Keratinocyte (primary cell): ENCODE measurements at regions not wholly inside any gene's neighbourhood (a gene's known extent, or its start where the extent isn't known, plus 50 kb on each side); places are given as distances from the start of the nearest gene placed in this dataset.
A peak's percentile ranks its signal among the peaks of the same experiment; 100 is the strongest.

Source experiments
- DNase-seq: peaks from one replicate; pipeline ENCODE4 v3.0.0-alpha.2; 2011; ENCODE audit warnings: low read depth, missing footprints, low spot score
- FAIRE-seq: peaks from 2 replicates; lab custom pipeline; 2011; peaks lifted over from hg19 to GRCh38; lab: Jason Lieb, UNC
- H2AFZ ChIP-seq: 2 replicates; pipeline ENCODE4 v1.6.0; 2012; ENCODE audit warnings: low read length, control low read depth, inconsistent platforms; ENCODE audit not compliant: control insufficient read depth
- H3K27ac ChIP-seq: 2 replicates; pipeline ENCODE4 v1.5.1; 2011; ENCODE audit warnings: low read length; ENCODE audit not compliant: control insufficient read depth, insufficient read depth
- H3K27me3 ChIP-seq: 3 replicates; pipeline ENCODE4 v1.6.0; 2011; ENCODE audit warnings: low read length; ENCODE audit not compliant: control insufficient read depth, insufficient read depth; ENCODE audit errors: extremely low read depth
- H3K36me3 ChIP-seq, 2 experiments: 2 replicates in 1 of 2; 3 replicates in 1 of 2; pipeline ENCODE4 v1.5.1; 2011; ENCODE audit warnings: low read length in 2 of 2, mild to moderate bottlenecking in 1 of 2; ENCODE audit not compliant: control insufficient read depth in 2 of 2, insufficient read depth in 2 of 2; ENCODE audit errors: extremely low read depth in 1 of 2
- H3K4me1 ChIP-seq: 3 replicates; pipeline ENCODE4 v1.5.1; 2011; ENCODE audit warnings: low read length; ENCODE audit not compliant: control insufficient read depth, insufficient read depth; ENCODE audit errors: extremely low read depth
- H3K4me2 ChIP-seq: 3 replicates; pipeline ENCODE4 v1.6.0; 2011; ENCODE audit warnings: low read depth, low read length; ENCODE audit not compliant: control insufficient read depth, insufficient read depth; ENCODE audit errors: extremely low read depth
- H3K4me3 ChIP-seq, 3 experiments: fragments of 200-600 bp in 1 of 3; sonication (generic) in 1 of 3; 2 replicates in 2 of 3; 3 replicates in 1 of 3; pipeline ENCODE4 v1.5.1; 2011 to 2016; ENCODE audit warnings: low read length in 3 of 3, mild to moderate bottlenecking in 3 of 3, control low read depth in 2 of 3, inconsistent platforms in 1 of 3, low read depth in 1 of 3, mixed read lengths in 1 of 3, mixed run types in 1 of 3, moderate library complexity in 1 of 3; ENCODE audit not compliant: control insufficient read depth in 2 of 3, insufficient read depth in 2 of 3; ENCODE audit errors: extremely low read depth in 1 of 3
- H3K79me2 ChIP-seq: 2 replicates; pipeline ENCODE4 v1.6.0; 2012; ENCODE audit warnings: low read length; ENCODE audit not compliant: control insufficient read depth, insufficient read depth
- H3K9ac ChIP-seq: 3 replicates; pipeline ENCODE4 v1.6.0; 2011; ENCODE audit warnings: low read length; ENCODE audit not compliant: control insufficient read depth, insufficient read depth; ENCODE audit errors: extremely low read depth
- H3K9me1 ChIP-seq: 3 replicates; pipeline ENCODE4 v1.6.0; 2011; ENCODE audit warnings: low read length; ENCODE audit not compliant: control insufficient read depth, insufficient read depth; ENCODE audit errors: extremely low read depth
- H3K9me3 ChIP-seq: 2 replicates; pipeline ENCODE4 v1.5.1; 2012; ENCODE audit warnings: low read depth, low read length; ENCODE audit not compliant: control insufficient read depth
- H4K20me1 ChIP-seq: 3 replicates; pipeline ENCODE4 v1.6.0; 2011; ENCODE audit warnings: low read length; ENCODE audit not compliant: control insufficient read depth, insufficient read depth; ENCODE audit errors: extremely low read depth
- CTCF ChIP-seq, 3 experiments: IDR thresholded peaks in 1 of 3; conservative IDR thresholded peaks in 1 of 3; optimal IDR thresholded peaks in 1 of 3; 2 replicates in 2 of 3; 3 replicates in 1 of 3; pipeline versions ENCODE3 to v1.5.1; 2011; ENCODE audit warnings: low read length in 3 of 3, mild to moderate bottlenecking in 3 of 3, moderate library complexity in 2 of 3, control low read depth in 1 of 3, inconsistent platforms in 1 of 3; ENCODE audit not compliant: insufficient read depth in 2 of 3; ENCODE audit errors: extremely low read depth in 1 of 3
- EZH2 ChIP-seq: IDR thresholded peaks from one replicate; pipeline ENCODE4 v1.6.1; 2012; ENCODE audit warnings: inconsistent platforms, mild to moderate bottlenecking, low read length, moderate library complexity
- dilution Hi-C: fragments of 300-500 bp; cut with MboI; formaldehyde crosslinking; loops from one replicate; pipeline ENCODE4 v1.7.0; 2020; ENCODE audit warnings: low sequenced_read_pairs; ENCODE audit not compliant: extremely low pct_ligation_motif_present

- FAIRE-seq (peak; percentile 55), DNase-seq (no peak)
- TF ChIP-seq CTCF (optimal IDR thresholded peaks at IDR 0.05 in 1 of 3, IDR thresholded peaks at IDR 0.05 in 1 of 3, conservative IDR thresholded peaks at IDR 0.05 in 1 of 3; ENCODE audit: extremely low read depth in 1 of 3, insufficient read depth in 2 of 3, low read length in 3 of 3) (no peak), EZH2 (no peak)
- no peak overlapping the region for H3K4me3 ChIP-seq
- H4K20me1 ChIP-seq: no peaks in the 10 kb centered on the region
- H3K9me1 ChIP-seq: no peaks in the 10 kb centered on the region
- no peaks in the 10 kb centered on the region for H3K36me3 ChIP-seq
- H3K4me1 ChIP-seq: peaks cover 54% of the 10 kb centered on the region
- no peaks in the 10 kb centered on the region for H3K79me2 ChIP-seq
- H3K27ac ChIP-seq: peak overlapping the region; percentile 74
- peak overlapping the region; percentile 57 for H3K4me2 ChIP-seq
- no peak overlapping the region for H2AFZ ChIP-seq
- H3K9me3 ChIP-seq: no peaks in the 10 kb centered on the region
- no peak overlapping the region for H3K9ac ChIP-seq
- no peaks in the 10 kb centered on the region for H3K27me3 ChIP-seq
- dilution Hi-C loops: no loop called here
Observed at GRCh38 chr3:43213631-43214030, 72.7 kb upstream of the SNRK start.

GRCh38 chr3:43212914-43213611, 73.3 kb upstream of the SNRK start:
- H3K27me3 ChIP-seq: no peaks in the 10 kb centered on the region
- H3K9ac ChIP-seq: no peak overlapping the region
- no peaks in the 10 kb centered on the region for H4K20me1 ChIP-seq
- DNase-seq (no peak), FAIRE-seq (peak; percentile 82)
- no peaks in the 10 kb centered on the region for H3K9me3 ChIP-seq
- no peaks in the 10 kb centered on the region for H3K9me1 ChIP-seq
- no peaks in the 10 kb centered on the region for H3K79me2 ChIP-seq
- dilution Hi-C loops: no loop called here
- H2AFZ ChIP-seq: no peak overlapping the region
- peaks cover 49% of the 10 kb centered on the region for H3K4me1 ChIP-seq
- peak overlapping the region; percentile 57 for H3K4me2 ChIP-seq
- H3K4me3 ChIP-seq: no peak overlapping the region
- H3K36me3 ChIP-seq: no peaks in the 10 kb centered on the region
- H3K27ac ChIP-seq: peak overlapping the region; percentile 74
- TF ChIP-seq EZH2 (no peak), CTCF (optimal IDR thresholded peaks at IDR 0.05 in 1 of 3, IDR thresholded peaks at IDR 0.05 in 1 of 3, conservative IDR thresholded peaks at IDR 0.05 in 1 of 3; ENCODE audit: extremely low read depth in 1 of 3, insufficient read depth in 2 of 3, low read length in 3 of 3) (no peak)
